Neuronal stem cell (in vitro differentiated cells): ENCODE measurements at regions not wholly inside any gene's neighbourhood (a gene's known extent, or its start where the extent isn't known, plus 50 kb on each side); places are given as distances from the start of the nearest gene placed in this dataset.

Experiments used
- DNase-seq: peaks from one replicate; pipeline ENCODE4 v3.0.0-alpha.2; 2013; ENCODE audit warnings: low spot score
- H2AFZ ChIP-seq: one replicate; pipeline ENCODE4 v1.6.1; 2013; ENCODE audit warnings: mild to moderate bottlenecking, low read length, inconsistent platforms
- H2AK5ac ChIP-seq: 2 replicates; pipeline ENCODE4 v1.6.1; 2013; ENCODE audit warnings: low read depth, mild to moderate bottlenecking, inconsistent platforms, low read length, moderate library complexity, mixed read lengths
- H2BK120ac ChIP-seq: 2 replicates; pipeline ENCODE4 v1.6.1; 2013; ENCODE audit warnings: low read depth, mild to moderate bottlenecking, inconsistent platforms, low read length, moderate library complexity, mixed read lengths
- H2BK12ac ChIP-seq: one replicate; pipeline ENCODE4 v1.6.1; 2013; ENCODE audit warnings: low read length, inconsistent platforms
- H2BK15ac ChIP-seq: 2 replicates; pipeline ENCODE4 v1.6.1; 2013; ENCODE audit warnings: mild to moderate bottlenecking, low read length, inconsistent platforms, mixed read lengths
- H2BK5ac ChIP-seq: one replicate; pipeline ENCODE4 v1.6.1; 2013; ENCODE audit warnings: inconsistent platforms, mild to moderate bottlenecking, low read length, moderate library complexity
- H3K14ac ChIP-seq: one replicate; pipeline ENCODE4 v1.6.1; 2013; ENCODE audit warnings: low read length, inconsistent platforms
- H3K18ac ChIP-seq: 2 replicates; pipeline ENCODE4 v1.6.1; 2013; ENCODE audit warnings: low read length, inconsistent platforms
- H3K23ac ChIP-seq: 2 replicates; pipeline ENCODE4 v1.6.1; 2013; ENCODE audit warnings: low read depth, mild to moderate bottlenecking, mixed read lengths, low read length, inconsistent platforms; ENCODE audit not compliant: poor library complexity
- H3K27ac ChIP-seq: replicated peaks from 3 replicates; pipeline ENCODE4 v1.5.1; 2013; ENCODE audit warnings: low read length, inconsistent platforms
- H3K27me3 ChIP-seq, 3 experiments: 2 replicates each; pipeline ENCODE4 v1.6.1; 2013; ENCODE audit warnings: low read length in 3 of 3, mild to moderate bottlenecking in 2 of 3, inconsistent platforms in 1 of 3, low read depth in 1 of 3, mixed read lengths in 1 of 3, moderate library complexity in 1 of 3; ENCODE audit not compliant: control insufficient read depth in 3 of 3, insufficient read depth in 3 of 3
- H3K36me3 ChIP-seq, 2 donors: replicated peaks in 1 of 2; 2 replicates each; pipeline ENCODE4 v1.6.1; 2013; ENCODE audit warnings: low read length in 2 of 2; ENCODE audit not compliant: control insufficient read depth in 2 of 2, insufficient read depth in 2 of 2
- H3K4ac ChIP-seq: 2 replicates; pipeline ENCODE4 v1.6.1; 2013; ENCODE audit warnings: inconsistent platforms, mild to moderate bottlenecking, low read length, moderate library complexity
- H3K4me1 ChIP-seq, 2 donors: 1 replicate in 1 of 2; 2 replicates in 1 of 2; pipeline ENCODE4 v1.6.1; 2013; ENCODE audit warnings: low read length in 2 of 2, low read depth in 1 of 2; ENCODE audit not compliant: control insufficient read depth in 2 of 2, insufficient read depth in 1 of 2
- H3K4me2 ChIP-seq: one replicate; pipeline ENCODE4 v1.6.1; 2013; ENCODE audit warnings: mild to moderate bottlenecking, low read length, inconsistent platforms; ENCODE audit not compliant: insufficient read depth, poor library complexity, severe bottlenecking
- H3K4me3 ChIP-seq, 2 donors: 2 replicates each; pipeline ENCODE4 v1.5.1; 2013; ENCODE audit warnings: low read length in 2 of 2, mild to moderate bottlenecking in 2 of 2, inconsistent platforms in 1 of 2, moderate library complexity in 1 of 2
- H3K79me1 ChIP-seq: one replicate; pipeline ENCODE4 v1.6.1; 2013; ENCODE audit warnings: low read depth, mild to moderate bottlenecking, inconsistent platforms, low read length, moderate library complexity
- H3K9ac ChIP-seq: one replicate; pipeline ENCODE4 v1.6.1; 2013; ENCODE audit warnings: mild to moderate bottlenecking, low read depth, low read length, inconsistent platforms; ENCODE audit not compliant: poor library complexity
- H3K9me3 ChIP-seq, 2 donors: replicated peaks in 1 of 2; 2 replicates each; pipeline versions ENCODE3 to v1.6.1; 2013; ENCODE audit warnings: low read length in 2 of 2, mild to moderate bottlenecking in 2 of 2, inconsistent platforms in 1 of 2, low read depth in 1 of 2, mixed read lengths in 1 of 2, moderate library complexity in 1 of 2; ENCODE audit not compliant: control insufficient read depth in 2 of 2, insufficient read depth in 1 of 2
- H4K8ac ChIP-seq: one replicate; pipeline ENCODE4 v1.6.1; 2013; ENCODE audit warnings: low read depth, mild to moderate bottlenecking, inconsistent platforms, low read length, moderate library complexity
- H4K91ac ChIP-seq: one replicate; pipeline ENCODE4 v1.6.1; 2013; ENCODE audit warnings: low read length, low read depth, mild to moderate bottlenecking, inconsistent platforms; ENCODE audit not compliant: poor library complexity
- WGBS, 2 donors: extraction: QIAGEN DNeasy Blood & Tissue Kit; methylation state at CpG; one replicate each; pipeline ENCODE4 v1.1.7; 2013; ENCODE audit warnings: missing lambda C conversion rate in 2 of 2, mixed read lengths in 1 of 2; ENCODE audit not compliant: insufficient read length in 2 of 2, insufficient replicate concordance in 1 of 2; ENCODE audit errors: extremely low coverage in 2 of 2; 5-methylcytosine and 5-hydroxymethylcytosine counted together

DNA sequence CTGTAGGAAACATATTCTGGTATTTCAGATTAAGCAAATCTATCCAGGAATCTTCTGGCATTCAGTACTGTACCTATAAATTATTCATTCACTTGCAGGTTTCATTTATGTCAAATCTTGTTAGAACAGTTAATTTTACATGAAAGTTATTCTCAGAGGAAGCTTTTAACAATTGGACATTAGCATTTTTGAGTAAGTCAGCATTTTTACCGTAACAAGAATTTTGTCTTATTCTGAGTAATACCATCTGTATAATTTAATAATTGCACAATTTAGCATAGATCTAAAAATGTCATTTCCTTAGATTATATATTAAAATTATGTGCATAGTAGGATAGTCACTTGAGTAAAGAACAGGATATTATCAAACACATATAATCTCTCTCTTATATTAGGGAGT, 764.8 kb upstream of the LRFN5 start:
- Histone ChIP-seq H3K4me3 (no peak overlapping the region), H3K4ac (no peak overlapping the region), H2BK5ac (no peak overlapping the region), H3K23ac (no peak overlapping the region), H3K18ac (no peak overlapping the region), H2AK5ac (no peak overlapping the region), H4K91ac (no peak overlapping the region), H4K8ac (no peak overlapping the region), H2BK12ac (no peak overlapping the region), H3K79me1 (no peaks in the 10 kb centered on the region), H2BK15ac (no peak overlapping the region), H3K27ac (no peak overlapping the region), H3K9ac (no peak overlapping the region), H3K27me3 (no peaks in the 10 kb centered on the region), H3K36me3 (no peaks in the 10 kb centered on the region), H2AFZ (no peak overlapping the region), H3K9me3 (no peaks in the 10 kb centered on the region), H2BK120ac (no peak overlapping the region), H3K14ac (no peak overlapping the region), H3K4me2 (no peak overlapping the region), H3K4me1 (peaks cover 0 to 4% of the 10 kb centered on the region in 2 donors)
- no CpG with 5 or more reads among the region's 1 CpG for WGBS, 2 donors
- no peak for DNase-seq

GRCh38 chr14:40838601-40839000, 768.1 kb upstream of the LRFN5 start:
- Histone ChIP-seq H4K91ac (no peak overlapping the region), H3K79me1 (no peaks in the 10 kb centered on the region), H3K27me3 (no peaks in the 10 kb centered on the region), H2BK15ac (no peak overlapping the region), H2AK5ac (no peak overlapping the region), H2BK5ac (no peak overlapping the region), H4K8ac (no peak overlapping the region), H3K18ac (no peak overlapping the region), H3K36me3 (no peaks in the 10 kb centered on the region), H3K9ac (no peak overlapping the region), H2BK12ac (no peak overlapping the region), H3K9me3 (no peaks in the 10 kb centered on the region), H3K4ac (no peak overlapping the region), H3K27ac (no peak overlapping the region), H2AFZ (no peak overlapping the region), H2BK120ac (no peak overlapping the region), H3K4me2 (no peak overlapping the region), H3K23ac (no peak overlapping the region), H3K14ac (no peak overlapping the region), H3K4me3 (no peak overlapping the region), H3K4me1 (peaks cover 0 to 4% of the 10 kb centered on the region in 2 donors)
- DNase-seq: no peak
- no CpG with 5 or more reads among the region's 2 CpGs for WGBS, 2 donors

DNA sequence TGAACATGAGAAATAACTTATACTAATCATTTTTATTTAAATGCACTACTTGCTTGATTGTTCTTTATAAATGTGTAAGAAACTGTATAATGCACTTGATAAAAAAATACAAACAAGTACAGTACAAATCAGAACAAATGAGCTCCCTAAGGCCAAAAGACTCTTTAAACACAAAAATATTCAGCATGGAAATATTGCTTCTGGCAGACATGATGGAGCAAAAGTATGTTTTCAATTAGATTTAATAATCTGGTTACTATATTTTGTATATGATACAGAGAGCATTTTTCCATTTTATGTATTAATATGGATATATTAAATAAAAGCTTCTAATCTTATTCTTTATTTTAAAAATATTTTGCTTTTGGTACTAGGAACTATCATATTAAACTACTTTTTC, 800.2 kb upstream of the LRFN5 start:
- Histone ChIP-seq H3K36me3 (no peaks in the 10 kb centered on the region), H3K23ac (no peak overlapping the region), H3K79me1 (no peaks in the 10 kb centered on the region), H3K4me1 (no peaks in the 10 kb centered on the region), H3K14ac (no peak overlapping the region), H2BK12ac (no peak overlapping the region), H2AK5ac (no peak overlapping the region), H3K4ac (no peak overlapping the region), H3K27ac (no peak overlapping the region), H3K18ac (no peak overlapping the region), H4K8ac (no peak overlapping the region), H2BK120ac (no peak overlapping the region), H2AFZ (no peak overlapping the region), H2BK5ac (no peak overlapping the region), H2BK15ac (no peak overlapping the region), H3K4me3 (no peak overlapping the region), H4K91ac (no peak overlapping the region), H3K27me3 (no peaks in the 10 kb centered on the region), H3K4me2 (no peak overlapping the region), H3K9ac (no peak overlapping the region), H3K9me3 (no peaks in the 10 kb centered on the region)
- no peak for DNase-seq

DNA sequence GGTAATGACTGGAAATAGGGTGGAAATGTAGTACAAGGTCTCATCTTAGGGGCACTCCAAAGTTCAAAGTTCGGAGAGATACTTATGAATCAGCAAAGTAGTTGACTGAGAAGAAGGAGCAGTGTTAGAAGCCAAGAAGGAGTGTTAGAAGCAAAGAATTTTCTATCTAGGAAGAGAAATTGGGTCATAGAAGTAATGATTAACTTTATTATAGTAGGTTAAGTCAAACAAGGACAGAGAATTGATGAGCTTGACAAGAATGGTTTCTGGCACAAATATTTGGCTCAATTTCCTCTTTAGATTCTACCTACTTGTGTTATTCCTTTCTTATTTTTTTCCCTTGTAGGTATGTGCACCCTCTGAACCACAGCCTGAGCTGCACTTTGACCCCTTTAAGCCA, 810.5 kb upstream of the LRFN5 start:
- peaks cover 0 to 2% of the 10 kb centered on the region in 2 donors for H3K9me3 ChIP-seq
- no peak overlapping the region for H3K4ac ChIP-seq
- no peak overlapping the region for H3K14ac ChIP-seq
- no peak overlapping the region for H3K9ac ChIP-seq
- H3K4me1 ChIP-seq: peaks cover 0 to 5% of the 10 kb centered on the region in 2 donors
- no peak overlapping the region for H2BK5ac ChIP-seq
- H2BK12ac ChIP-seq: no peak overlapping the region
- H2AK5ac ChIP-seq: no peak overlapping the region
- WGBS, 2 donors: no CpG with 5 or more reads among the region's 1 CpG
- peak overlapping the region; percentile 48 for H3K18ac ChIP-seq
- no peak overlapping the region for H2BK120ac ChIP-seq
- no peaks in the 10 kb centered on the region for H3K27me3 ChIP-seq
- no peak overlapping the region for H3K4me3 ChIP-seq
- H4K8ac ChIP-seq: no peak overlapping the region
- no peaks in the 10 kb centered on the region for H3K79me1 ChIP-seq
- no peak overlapping the region for H4K91ac ChIP-seq
- H3K23ac ChIP-seq: no peak overlapping the region
- no peak overlapping the region for H2AFZ ChIP-seq
- no peak overlapping the region for H3K4me2 ChIP-seq
- H3K27ac ChIP-seq: no peak overlapping the region
- no peak for DNase-seq
- H2BK15ac ChIP-seq: no peak overlapping the region
- no peaks in the 10 kb centered on the region for H3K36me3 ChIP-seq
